ENCODE measurements at regions not wholly inside any gene's neighbourhood (a gene's known extent, or its start where the extent isn't known, plus 50 kb on each side); places are given as distances from the start of the nearest gene placed in this dataset.

DNA sequence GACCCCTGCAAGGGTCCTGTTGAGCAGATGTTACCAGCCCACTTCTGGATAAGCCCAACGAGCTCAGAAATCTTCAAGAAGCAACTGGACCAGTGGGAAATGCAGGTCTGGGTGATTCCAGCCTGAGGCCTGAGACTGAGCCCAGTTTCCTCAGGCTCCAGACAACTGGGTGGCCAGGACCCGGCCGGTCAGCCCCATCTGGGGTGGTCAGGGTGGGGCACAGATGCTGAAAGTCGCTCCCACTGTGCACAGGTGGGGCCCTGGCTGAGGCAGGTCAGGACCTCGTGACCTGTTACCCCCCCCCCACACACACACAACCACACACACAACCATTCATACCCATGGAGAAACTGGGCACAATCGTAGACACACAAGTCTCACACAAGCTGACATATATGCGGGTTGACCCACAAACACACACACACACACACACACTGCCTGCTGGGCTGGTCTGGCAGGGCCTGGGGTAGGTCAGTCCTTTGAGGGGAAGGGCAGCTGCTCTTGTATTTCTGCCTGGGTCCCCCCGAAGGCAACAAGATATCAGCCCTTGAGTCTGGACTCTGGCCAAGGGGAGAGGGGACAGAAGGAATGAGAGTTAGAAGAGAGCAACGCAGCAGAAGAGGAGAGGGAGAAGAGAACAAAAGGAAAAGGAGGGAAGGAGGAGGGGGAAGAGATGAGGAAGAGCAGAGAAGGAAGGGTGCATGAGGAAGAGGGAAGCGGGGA lies 99.0 kb upstream of the CDH5 start:
- no peak for TF ChIP-seq CTCF (IDR thresholded peaks at IDR 0.05)
- no peak for DNase-seq
- no peaks in the 10 kb centered on the region for H3K36me3 Mint-ChIP-seq (ENCODE audit: low read depth)
- H3K27me3 Mint-ChIP-seq (ENCODE audit: low read depth, poor library complexity), result peaks cover 14% of the 10 kb centered on the region
- no peaks in the 10 kb centered on the region for H3K9me3 Mint-ChIP-seq
- peaks cover 62% of the 10 kb centered on the region for H3K4me1 Mint-ChIP-seq
- no peak overlapping the region for H3K27ac Mint-ChIP-seq
- no peak overlapping the region for H3K4me3 Mint-ChIP-seq

DNA sequence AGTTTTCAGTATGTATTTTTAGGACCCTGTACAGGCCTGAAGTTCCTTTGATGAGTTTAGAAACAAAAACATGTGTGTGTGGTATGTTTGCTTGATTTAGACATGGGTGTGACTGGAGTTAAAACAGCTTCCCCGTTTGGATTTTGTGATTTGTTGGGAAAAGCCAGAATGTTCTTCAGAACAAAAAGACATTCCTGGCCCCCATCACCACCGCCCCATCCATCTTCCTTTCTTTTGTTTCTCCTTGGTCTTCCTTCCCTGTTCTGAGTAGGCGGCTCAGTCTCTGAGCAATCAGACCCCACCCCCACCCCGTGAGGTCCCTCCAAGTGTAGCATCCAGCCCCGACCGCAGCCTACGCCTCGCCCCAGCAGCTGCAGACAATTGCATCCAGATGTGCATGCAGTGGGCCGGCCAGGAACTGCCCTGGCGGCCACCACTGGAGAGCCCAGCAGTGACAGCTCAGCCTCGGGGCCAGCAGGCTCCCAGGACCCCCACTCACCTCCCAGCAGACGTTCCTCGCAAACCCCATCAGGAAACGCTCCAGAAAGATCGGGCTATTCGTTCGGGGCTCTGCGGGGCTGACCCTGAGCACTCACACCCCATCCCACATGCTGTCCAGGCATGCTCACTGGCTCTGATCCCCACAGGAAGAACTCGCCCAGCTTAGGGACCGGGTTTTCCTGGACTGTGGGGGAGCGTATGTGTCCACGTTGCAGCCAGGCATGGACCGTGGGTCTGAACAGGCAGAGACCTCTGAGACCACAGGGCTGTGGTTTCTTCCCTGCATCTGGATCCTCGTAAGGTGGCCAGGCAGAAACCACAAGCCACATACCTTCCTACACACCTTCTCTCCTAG lies 99.8 kb upstream of the CDH5 start:
- Mint-ChIP-seq H3K4me3 (peak overlapping the region; percentile 7), H3K27me3 (ENCODE audit: low read depth, poor library complexity) (peaks cover 18% of the 10 kb centered on the region), H3K4me1 (peaks cover 62% of the 10 kb centered on the region), H3K27ac (peak overlapping the region; percentile 10), H3K36me3 (ENCODE audit: low read depth) (no peaks in the 10 kb centered on the region), H3K9me3 (no peaks in the 10 kb centered on the region)
- no peak for TF ChIP-seq CTCF (IDR thresholded peaks at IDR 0.05)
- peak; percentile 67 for DNase-seq

- Mint-ChIP-seq H3K36me3 (ENCODE audit: low read depth) (no peaks in the 10 kb centered on the region), H3K9me3 (no peaks in the 10 kb centered on the region), H3K27me3 (ENCODE audit: low read depth, poor library complexity) (peaks cover 12% of the 10 kb centered on the region), H3K4me1 (peaks cover 63% of the 10 kb centered on the region), H3K4me3 (no peak overlapping the region), H3K27ac (no peak overlapping the region)
- no peak for DNase-seq
- no peak for TF ChIP-seq CTCF (IDR thresholded peaks at IDR 0.05)
Observed at GRCh38 chr16:66265556-66266141, 100.8 kb upstream of the CDH5 start.

GRCh38 chr16:66265048-66265415 lies 101.5 kb upstream of the CDH5 start:
- Mint-ChIP-seq H3K36me3 (ENCODE audit: low read depth) (no peaks in the 10 kb centered on the region), H3K27me3 (ENCODE audit: low read depth, poor library complexity) (peaks cover 16% of the 10 kb centered on the region), H3K9me3 (no peaks in the 10 kb centered on the region), H3K4me1 (peaks cover 69% of the 10 kb centered on the region), H3K27ac (no peak overlapping the region), H3K4me3 (no peak overlapping the region)
- TF ChIP-seq CTCF (IDR thresholded peaks at IDR 0.05), result no peak
- no peak for DNase-seq

- H3K27me3 Mint-ChIP-seq (ENCODE audit: low read depth, poor library complexity), result peaks cover 17% of the 10 kb centered on the region
- no peaks in the 10 kb centered on the region for H3K36me3 Mint-ChIP-seq (ENCODE audit: low read depth)
- no peaks in the 10 kb centered on the region for H3K9me3 Mint-ChIP-seq
- peaks cover 69% of the 10 kb centered on the region for H3K4me1 Mint-ChIP-seq
- no peak for TF ChIP-seq CTCF (IDR thresholded peaks at IDR 0.05)
- DNase-seq, result no peak
- H3K4me3 Mint-ChIP-seq, result no peak overlapping the region
- H3K27ac Mint-ChIP-seq, result no peak overlapping the region
Observed at GRCh38 chr16:66264311-66265047, 102.0 kb upstream of the CDH5 start.
